Stimulated activated naive CD8-positive, alpha-beta T cell treated with anti-CD3 and anti-CD28 coated beads, Interleukin-15, Interleukin-2, amounts not matched to agents 100 ng/mL and 50 ng/mL, for 24 hours (primary cell): ENCODE measurements at regions not wholly inside any gene's neighbourhood (a gene's known extent, or its start where the extent isn't known, plus 50 kb on each side); places are given as distances from the start of the nearest gene placed in this dataset.

Source experiments
- H3K27ac Mint-ChIP-seq: one replicate; pipeline ENCODE4 v1.8.0; 2021; ENCODE audit warnings: mild to moderate bottlenecking, mixed read lengths
- H3K27me3 Mint-ChIP-seq: one replicate; pipeline ENCODE4 v1.8.0; 2021; ENCODE audit warnings: mixed read lengths
- H3K36me3 Mint-ChIP-seq: one replicate; pipeline ENCODE4 v1.8.0; 2021; ENCODE audit warnings: low read depth, mixed read lengths
- H3K4me1 Mint-ChIP-seq: one replicate; pipeline ENCODE4 v1.8.0; 2021; ENCODE audit warnings: low read depth, mixed read lengths
- H3K4me3 Mint-ChIP-seq: one replicate; pipeline ENCODE4 v1.8.0; 2021; ENCODE audit warnings: mild to moderate bottlenecking, mixed read lengths
- H3K9me3 Mint-ChIP-seq: one replicate; pipeline ENCODE4 v1.8.0; 2021; ENCODE audit warnings: mixed read lengths

- Mint-ChIP-seq H3K4me3 (no peak overlapping the region), H3K36me3 (no peaks in the 10 kb centered on the region), H3K4me1 (no peaks in the 10 kb centered on the region), H3K27me3 (no peaks in the 10 kb centered on the region), H3K27ac (no peak overlapping the region), H3K9me3 (no peaks in the 10 kb centered on the region)
Observed at GRCh38 chr12:125412506-125412905, 347.3 kb downstream of the AACS start.

DNA sequence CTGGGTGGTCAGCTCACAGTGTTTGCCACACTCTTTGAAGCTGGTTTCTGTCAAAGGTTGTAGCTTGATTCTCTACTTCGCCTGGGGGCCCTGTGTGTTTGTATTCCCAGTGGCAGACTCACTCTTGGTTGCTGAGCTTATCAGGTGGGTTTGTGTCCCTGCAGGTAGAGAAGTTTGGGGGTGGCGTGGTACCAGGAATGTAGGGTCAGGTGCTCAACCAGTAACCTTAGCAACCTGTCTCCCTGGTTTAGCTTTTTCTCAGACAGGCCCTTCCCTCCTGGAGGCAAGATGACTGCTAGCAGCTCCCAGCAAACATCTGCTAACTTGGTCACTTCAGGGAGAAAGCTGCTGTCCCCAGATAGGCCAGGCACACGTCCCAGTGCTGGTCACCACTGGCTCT, 352.2 kb downstream of the AACS start:
- Mint-ChIP-seq H3K27ac (no peak overlapping the region), H3K9me3 (peaks cover 20% of the 10 kb centered on the region), H3K4me1 (no peaks in the 10 kb centered on the region), H3K36me3 (no peaks in the 10 kb centered on the region), H3K4me3 (no peak overlapping the region), H3K27me3 (no peaks in the 10 kb centered on the region)

DNA sequence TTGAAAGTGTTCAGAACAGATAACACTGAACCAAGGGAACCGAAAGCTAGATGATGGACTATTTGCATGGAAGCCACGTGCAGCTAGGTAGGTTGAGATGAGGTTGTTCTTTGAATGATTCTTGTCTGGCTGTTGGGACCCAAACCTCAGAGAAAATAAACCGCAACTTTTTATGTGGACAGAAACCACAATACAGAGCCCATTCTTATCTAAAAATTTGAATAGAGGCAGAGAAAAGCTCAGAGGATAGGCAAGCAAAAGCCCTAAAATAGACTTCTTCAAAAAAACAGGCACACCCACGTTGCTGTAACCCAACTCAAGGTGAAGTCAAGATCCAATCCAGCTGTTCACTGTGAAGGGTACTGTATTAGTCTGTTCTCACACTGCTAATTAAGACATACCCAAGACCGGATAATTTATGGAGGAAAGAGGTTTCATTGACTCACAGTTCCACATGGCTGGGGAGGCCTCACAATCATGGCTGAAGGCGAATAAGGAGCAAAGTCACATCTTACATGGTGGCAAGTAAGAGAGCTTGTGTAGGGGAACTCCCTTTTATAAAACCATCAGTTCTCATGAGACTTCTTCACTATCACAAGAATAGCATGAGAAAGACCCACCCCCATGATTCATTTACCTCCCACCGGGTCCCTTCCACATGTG, 353.8 kb downstream of the AACS start:
- Mint-ChIP-seq H3K27ac (no peak overlapping the region), H3K4me3 (no peak overlapping the region), H3K36me3 (no peaks in the 10 kb centered on the region), H3K9me3 (peaks cover 20% of the 10 kb centered on the region), H3K4me1 (no peaks in the 10 kb centered on the region), H3K27me3 (no peaks in the 10 kb centered on the region)

GRCh38 chr12:125424909-125425308, 359.7 kb downstream of the AACS start:
- no peak overlapping the region for H3K4me3 Mint-ChIP-seq
- peaks cover 16% of the 10 kb centered on the region for H3K9me3 Mint-ChIP-seq
- H3K4me1 Mint-ChIP-seq = no peaks in the 10 kb centered on the region
- H3K27ac Mint-ChIP-seq = no peak overlapping the region
- no peaks in the 10 kb centered on the region for H3K36me3 Mint-ChIP-seq
- no peaks in the 10 kb centered on the region for H3K27me3 Mint-ChIP-seq

DNA sequence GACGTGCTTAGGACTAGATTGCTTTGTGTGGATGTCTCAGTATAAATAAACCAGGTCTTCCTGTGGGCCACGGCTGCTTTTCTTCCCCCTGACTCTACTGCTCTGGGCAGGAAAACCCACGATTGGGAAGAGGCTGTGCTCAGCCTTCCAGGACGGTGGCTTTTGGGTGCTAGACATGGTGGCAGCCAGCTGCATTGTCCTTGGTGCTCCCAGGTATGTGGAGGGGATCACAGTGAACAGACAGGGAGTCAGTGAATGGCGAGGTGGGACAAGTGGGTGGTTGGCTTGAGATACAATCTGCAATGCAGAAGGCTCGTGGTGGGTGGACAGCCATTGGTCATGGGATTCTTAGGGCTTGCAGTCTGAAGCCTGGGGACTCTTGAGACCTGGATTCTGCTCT, 366.3 kb downstream of the AACS start:
- H3K4me1 Mint-ChIP-seq = no peaks in the 10 kb centered on the region

DNA sequence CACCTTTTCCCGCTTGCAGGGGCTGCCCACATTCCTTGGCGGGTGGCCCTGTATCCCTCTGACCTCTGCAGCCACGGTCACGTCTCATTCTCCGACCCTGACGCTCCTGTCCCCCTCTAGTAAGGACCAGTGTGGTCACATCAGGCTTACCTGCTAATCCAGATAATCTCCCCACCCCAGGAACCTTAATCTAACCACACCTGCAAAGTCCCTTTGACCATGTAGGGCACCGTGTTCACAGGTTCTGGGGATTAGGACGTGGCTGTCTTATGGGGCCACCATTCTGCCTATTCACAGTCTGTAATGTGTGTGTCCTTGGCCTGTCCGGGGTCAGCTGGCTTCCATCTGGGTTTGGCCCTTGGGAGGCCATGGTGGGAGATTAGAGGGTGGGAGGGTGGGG, 368.9 kb downstream of the AACS start:
- Mint-ChIP-seq H3K27ac (no peak overlapping the region), H3K36me3 (no peaks in the 10 kb centered on the region)

More for the DNA sequence above, 366.3 kb downstream of the AACS start:
- Mint-ChIP-seq H3K27ac (no peak overlapping the region), H3K27me3 (no peaks in the 10 kb centered on the region), H3K4me3 (no peak overlapping the region), H3K9me3 (peaks cover 3% of the 10 kb centered on the region), H3K36me3 (no peaks in the 10 kb centered on the region)

GRCh38 chr12:125434936-125435443, 369.8 kb downstream of the AACS start:
- Mint-ChIP-seq H3K4me1 (no peaks in the 10 kb centered on the region), H3K9me3 (peaks cover 3% of the 10 kb centered on the region), H3K27me3 (peaks cover 3% of the 10 kb centered on the region), H3K27ac (no peak overlapping the region), H3K4me3 (no peak overlapping the region), H3K36me3 (no peaks in the 10 kb centered on the region)

More for the DNA sequence above, 368.9 kb downstream of the AACS start:
- no peaks in the 10 kb centered on the region for H3K4me1 Mint-ChIP-seq
- peaks cover 3% of the 10 kb centered on the region for H3K27me3 Mint-ChIP-seq
- H3K9me3 Mint-ChIP-seq = peaks cover 3% of the 10 kb centered on the region
- H3K4me3 Mint-ChIP-seq = no peak overlapping the region

DNA sequence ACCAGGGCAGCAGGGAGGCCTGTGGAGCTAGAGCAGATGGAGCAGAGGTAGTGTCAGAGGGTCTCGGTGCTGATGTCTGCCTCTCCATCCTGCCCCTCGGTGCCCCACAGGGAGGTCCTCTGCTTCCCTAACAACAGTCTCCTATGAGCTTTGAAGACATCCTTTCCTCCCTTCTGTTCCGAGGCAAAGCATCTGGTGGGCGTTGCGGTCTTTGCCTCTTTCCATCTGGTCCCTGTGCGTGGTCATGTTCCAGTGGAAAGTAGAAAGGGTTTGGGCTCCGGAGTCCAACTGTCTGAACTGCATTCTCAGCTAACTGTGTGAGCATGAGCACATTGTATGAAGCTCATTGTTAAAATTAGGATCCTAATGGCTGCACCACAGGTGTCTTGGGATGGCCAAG, 370.6 kb downstream of the AACS start:
- Mint-ChIP-seq H3K27me3 (peaks cover 3% of the 10 kb centered on the region), H3K4me3 (no peak overlapping the region), H3K36me3 (no peaks in the 10 kb centered on the region), H3K9me3 (peaks cover 3% of the 10 kb centered on the region), H3K4me1 (no peaks in the 10 kb centered on the region), H3K27ac (no peak overlapping the region)

DNA sequence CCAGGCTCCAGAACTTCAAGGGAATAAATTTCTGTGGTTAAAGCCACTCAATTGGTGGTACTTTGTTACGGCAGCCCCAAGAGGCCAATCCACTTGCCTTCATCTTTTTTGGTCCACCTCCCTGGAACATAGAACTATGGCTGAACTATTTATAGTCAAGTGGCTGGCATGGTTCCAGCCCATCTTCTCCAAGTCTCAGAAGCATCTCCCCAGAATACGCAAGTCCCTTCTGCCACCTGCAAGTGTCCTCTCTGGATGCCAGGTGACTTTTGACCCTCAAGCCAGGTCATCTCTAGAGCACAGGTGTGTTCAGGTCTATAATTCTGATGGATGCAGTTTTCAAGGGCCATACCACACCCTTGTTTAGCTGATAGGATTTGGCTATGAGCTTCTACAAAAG, 371.5 kb downstream of the AACS start:
- H3K9me3 Mint-ChIP-seq = peaks cover 3% of the 10 kb centered on the region
- no peak overlapping the region for H3K4me3 Mint-ChIP-seq
- H3K27ac Mint-ChIP-seq = no peak overlapping the region
- no peaks in the 10 kb centered on the region for H3K36me3 Mint-ChIP-seq
- no peaks in the 10 kb centered on the region for H3K4me1 Mint-ChIP-seq
- H3K27me3 Mint-ChIP-seq = peaks cover 3% of the 10 kb centered on the region

DNA sequence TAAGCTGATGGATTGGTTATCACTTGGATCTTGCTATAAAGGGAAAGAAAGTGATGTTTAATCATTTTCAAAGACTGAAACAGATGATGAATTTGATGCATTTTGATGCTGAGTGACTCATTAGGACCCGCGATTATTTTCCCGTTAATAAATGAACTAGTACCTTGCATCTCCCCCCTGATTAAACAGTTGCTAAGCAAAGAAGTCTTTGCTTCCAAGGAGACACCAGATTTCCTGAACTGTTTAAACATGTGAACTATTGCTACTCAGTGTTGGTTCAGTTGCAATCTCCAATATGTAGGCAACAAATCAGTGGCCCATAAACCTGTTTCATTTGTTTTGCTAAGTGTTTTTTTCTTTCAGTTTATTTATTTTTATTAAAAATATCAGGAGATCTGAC, 375.2 kb downstream of the AACS start:
- Mint-ChIP-seq H3K9me3 (peaks cover 3% of the 10 kb centered on the region), H3K36me3 (no peaks in the 10 kb centered on the region), H3K4me3 (no peak overlapping the region), H3K27me3 (peaks cover 6% of the 10 kb centered on the region), H3K4me1 (no peaks in the 10 kb centered on the region), H3K27ac (no peak overlapping the region)

DNA sequence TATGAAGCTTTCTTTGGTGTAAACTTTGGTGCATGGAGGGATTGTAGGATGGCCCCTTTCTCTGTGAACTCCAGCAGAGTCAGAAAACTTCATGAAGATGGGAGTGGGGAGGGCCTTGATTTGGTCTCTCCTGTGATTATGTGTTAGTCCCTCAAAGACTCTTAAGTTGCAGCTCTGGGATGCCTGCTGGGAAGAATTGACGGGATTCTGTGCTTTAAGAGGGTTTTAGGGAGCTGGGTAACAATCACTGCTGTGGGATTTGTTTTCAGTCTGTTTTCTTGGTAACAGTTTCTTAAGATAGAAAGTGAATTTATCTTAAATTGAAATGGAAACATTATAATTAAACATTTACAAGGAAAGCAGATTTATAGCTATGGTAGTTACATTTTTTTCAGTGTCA, 378.1 kb downstream of the AACS start:
- Mint-ChIP-seq H3K27ac (no peak overlapping the region), H3K27me3 (peaks cover 3% of the 10 kb centered on the region), H3K36me3 (no peaks in the 10 kb centered on the region), H3K4me1 (no peaks in the 10 kb centered on the region), H3K9me3 (no peaks in the 10 kb centered on the region), H3K4me3 (no peak overlapping the region)

DNA sequence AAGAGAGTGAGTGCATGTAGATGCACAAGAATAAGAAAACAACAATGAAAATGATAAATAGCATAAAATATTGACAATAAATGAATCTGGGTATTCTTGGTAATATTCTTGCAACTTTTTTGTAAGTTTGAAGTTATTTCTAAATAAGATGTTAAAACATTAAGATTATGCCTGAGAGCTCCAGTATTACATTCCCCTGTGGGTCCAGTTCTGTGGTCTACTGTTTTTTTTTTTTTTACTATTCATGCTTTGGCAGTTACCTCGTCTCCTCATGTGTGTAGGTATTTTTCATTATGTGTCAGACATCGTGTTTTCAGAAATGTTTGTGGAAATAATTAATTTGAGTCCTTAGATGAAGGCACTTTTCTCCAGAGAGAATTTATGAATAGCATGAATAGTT, 386.2 kb downstream of the AACS start:
- no peak overlapping the region for H3K27ac Mint-ChIP-seq

GRCh38 chr12:125453751-125454150, 388.5 kb downstream of the AACS start:
- H3K4me3 Mint-ChIP-seq = no peak overlapping the region
- H3K36me3 Mint-ChIP-seq = no peaks in the 10 kb centered on the region

More for the DNA sequence above, 386.2 kb downstream of the AACS start:
- Mint-ChIP-seq H3K9me3 (peaks cover 15% of the 10 kb centered on the region), H3K36me3 (no peaks in the 10 kb centered on the region), H3K4me3 (no peak overlapping the region), H3K27me3 (peaks cover 11% of the 10 kb centered on the region), H3K4me1 (no peaks in the 10 kb centered on the region)

GRCh38 chr12:125454291-125454690, 389.1 kb downstream of the AACS start:
- Mint-ChIP-seq H3K9me3 (peaks cover 13% of the 10 kb centered on the region), H3K4me3 (no peak overlapping the region), H3K27ac (no peak overlapping the region), H3K36me3 (no peaks in the 10 kb centered on the region), H3K4me1 (no peaks in the 10 kb centered on the region), H3K27me3 (peaks cover 13% of the 10 kb centered on the region)

More at GRCh38 chr12:125453751-125454150, 388.5 kb downstream of the AACS start:
- no peak overlapping the region for H3K27ac Mint-ChIP-seq
- H3K9me3 Mint-ChIP-seq = peaks cover 15% of the 10 kb centered on the region
- peaks cover 15% of the 10 kb centered on the region for H3K27me3 Mint-ChIP-seq
- H3K4me1 Mint-ChIP-seq = no peaks in the 10 kb centered on the region

- Mint-ChIP-seq H3K36me3 (no peaks in the 10 kb centered on the region), H3K9me3 (peaks cover 8% of the 10 kb centered on the region)
Observed at GRCh38 chr12:125454786-125455480, 389.7 kb downstream of the AACS start.

More at GRCh38 chr12:125454786-125455480, 389.7 kb downstream of the AACS start:
- H3K27me3 Mint-ChIP-seq = peaks cover 9% of the 10 kb centered on the region
- no peak overlapping the region for H3K27ac Mint-ChIP-seq
- H3K4me3 Mint-ChIP-seq = no peak overlapping the region
- no peaks in the 10 kb centered on the region for H3K4me1 Mint-ChIP-seq
